ENCODE measurements at regions not wholly inside any gene's neighbourhood (a gene's known extent, or its start where the extent isn't known, plus 50 kb on each side); places are given as distances from the start of the nearest gene placed in this dataset.
"Not testable (repeated sequence)": the region's sequence is repeated elsewhere in the genome, so short reads cannot be mapped to it uniquely, and the experiment has no call there.

DNA sequence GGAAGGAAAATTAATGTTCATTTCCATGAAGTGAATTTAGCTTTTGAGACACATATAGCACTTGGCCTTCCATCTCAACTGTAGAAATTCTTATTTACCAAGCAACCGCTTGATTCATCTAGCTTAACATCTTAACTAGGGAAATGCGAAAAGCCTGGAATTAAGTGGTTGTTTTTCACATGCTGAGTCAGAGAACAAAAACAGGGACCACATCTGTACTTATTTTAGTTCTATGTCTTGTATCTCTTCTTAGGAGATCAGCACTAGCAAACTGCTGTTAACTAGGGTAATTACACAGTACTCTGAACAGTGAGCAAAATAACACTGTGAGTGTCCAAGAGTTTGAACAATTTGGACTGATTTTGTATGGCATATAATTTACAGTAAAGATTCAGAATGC is 590.9 kb upstream of the NRSN1 start:
- no peak for FAIRE-seq
- no peak for DNase-seq (ENCODE audit: low spot score)

DNA sequence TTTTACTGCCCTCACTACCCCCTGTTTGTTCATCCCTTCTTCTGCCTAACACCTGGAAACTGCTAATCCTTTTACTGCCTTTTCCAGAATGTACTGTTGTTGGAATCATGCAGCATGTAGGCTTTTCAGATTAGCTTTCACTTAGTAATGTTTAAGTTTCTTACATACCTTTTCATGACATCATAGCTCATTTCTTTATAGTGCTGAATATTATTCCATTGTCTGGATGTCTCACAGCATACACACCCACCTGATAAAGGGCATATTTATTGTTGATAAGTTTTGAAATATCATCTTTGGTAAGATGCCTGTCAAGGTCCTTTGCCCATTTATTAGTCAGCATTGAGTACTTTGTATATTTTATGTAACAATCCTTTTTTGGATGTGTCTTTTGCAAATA is 588.2 kb upstream of the NRSN1 start:
- no peak for DNase-seq (ENCODE audit: low spot score)
- no peak for FAIRE-seq

DNA sequence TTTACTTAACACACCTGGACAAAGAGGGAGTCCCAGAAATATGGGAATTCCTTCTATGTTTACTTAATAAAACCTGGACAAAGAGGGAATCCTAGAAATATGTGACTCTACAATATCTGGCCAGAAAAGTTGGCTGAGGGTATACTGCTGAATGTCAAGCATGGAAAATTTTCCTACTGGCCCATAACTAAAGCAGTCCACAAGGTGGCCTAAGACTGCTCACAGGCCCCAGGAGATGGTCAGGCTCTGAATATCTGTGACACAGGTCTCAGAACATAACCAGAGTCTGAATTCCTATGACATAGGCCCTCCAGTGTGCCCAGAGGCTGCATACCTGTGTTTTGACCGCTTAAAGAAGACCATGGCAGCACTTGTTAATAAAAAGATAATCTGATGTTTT is 578.2 kb upstream of the NRSN1 start:
- FAIRE-seq (no peak), DNase-seq (ENCODE audit: low spot score) (no peak)

DNA sequence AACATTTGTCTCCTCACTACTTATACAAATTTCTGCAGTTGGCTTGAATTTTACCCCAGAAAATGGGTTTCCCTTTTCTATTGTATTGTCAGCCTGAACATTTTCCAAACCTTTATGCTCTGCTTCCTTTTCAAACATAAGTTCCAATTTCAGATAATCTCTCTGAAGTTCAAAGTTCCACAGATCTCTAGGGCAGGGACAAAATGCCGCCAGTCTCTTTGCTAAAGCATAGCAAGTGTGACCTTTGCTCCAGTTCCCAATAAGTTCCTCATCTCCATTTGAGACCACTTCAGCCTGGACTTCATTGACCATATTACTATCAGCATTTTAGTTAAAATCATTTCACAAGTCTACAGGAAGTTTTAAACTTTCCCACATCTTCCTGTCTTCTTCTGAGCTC is 571.1 kb upstream of the NRSN1 start:
- not testable (repeated sequence) for DNase-seq (ENCODE audit: low spot score); FAIRE-seq

DNA sequence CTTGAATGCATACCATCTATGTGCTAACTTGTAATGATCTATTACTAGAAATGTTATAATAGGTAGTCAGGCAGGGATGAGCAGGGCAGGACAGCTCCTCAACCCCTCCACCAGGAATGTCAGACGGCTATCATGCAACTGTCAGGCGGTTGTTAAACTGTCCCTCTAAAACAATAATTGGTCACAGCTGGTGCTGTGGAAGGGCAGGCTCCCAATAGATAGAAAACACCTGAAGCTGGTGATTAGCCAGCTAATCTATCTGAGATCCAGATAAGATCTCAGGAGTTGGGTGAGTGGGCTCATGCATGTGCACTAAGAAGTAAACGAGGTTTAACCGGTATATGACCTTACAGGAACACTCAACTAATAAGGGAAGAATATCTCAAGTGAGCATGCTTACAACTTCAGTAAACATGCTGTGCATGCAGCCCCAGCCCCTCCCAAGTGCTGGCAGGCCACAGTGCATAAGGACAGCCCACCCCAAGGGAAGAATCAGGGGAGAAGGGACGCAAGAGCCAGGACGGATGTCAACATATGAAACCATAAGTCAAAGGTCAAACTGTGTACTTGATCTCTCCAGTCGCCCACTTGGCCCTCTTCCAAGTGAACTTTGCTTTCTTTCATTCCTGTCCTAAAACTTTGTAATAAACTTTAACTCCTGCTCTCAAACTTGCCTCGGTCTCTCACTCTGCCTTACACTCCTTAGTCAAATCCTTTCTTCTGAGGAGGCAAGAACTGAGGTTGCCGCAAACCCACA is 566.2 kb upstream of the NRSN1 start:
- DNase-seq (ENCODE audit: low spot score), result no peak
- FAIRE-seq, result no peak

DNA sequence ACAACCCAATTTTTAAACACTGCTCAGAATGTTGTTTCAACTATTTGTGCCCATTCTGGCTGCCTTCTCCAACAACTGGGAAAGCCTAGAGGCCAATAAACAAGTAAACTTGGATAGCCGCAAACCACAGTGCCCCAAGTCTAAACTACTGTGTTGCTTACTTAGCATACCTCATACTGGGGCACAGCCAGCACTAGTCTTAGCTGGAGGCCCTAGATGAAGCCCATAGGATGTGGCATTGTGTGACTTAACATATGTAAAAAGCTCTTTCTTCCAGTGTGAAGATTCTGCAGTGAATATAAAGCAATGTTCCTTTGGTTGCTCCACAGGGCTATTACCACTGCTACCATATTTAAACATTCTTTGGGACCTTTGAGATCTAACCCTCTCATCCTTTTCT is 564.3 kb upstream of the NRSN1 start:
- no peak for FAIRE-seq
- no peak for DNase-seq (ENCODE audit: low spot score)

DNA sequence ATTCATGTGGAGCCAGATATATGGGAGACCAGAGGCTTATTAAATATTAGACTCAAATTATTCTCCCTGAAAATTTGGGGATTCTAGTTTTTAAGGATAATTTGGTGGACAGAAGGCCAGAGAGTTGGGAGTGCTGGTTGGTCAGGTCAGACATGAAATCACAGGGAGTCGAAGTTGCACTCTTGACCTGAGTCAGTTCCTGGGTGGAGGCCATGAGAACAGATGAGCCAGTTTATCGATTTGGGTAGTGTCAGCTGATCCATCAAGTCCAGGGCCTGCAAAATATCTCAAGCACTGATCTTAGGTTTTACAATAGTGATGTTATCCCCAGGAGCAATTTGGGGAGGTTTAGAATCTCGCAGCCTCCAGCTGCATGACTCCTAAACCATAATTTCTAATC is 563.5 kb upstream of the NRSN1 start:
- DNase-seq (ENCODE audit: low spot score) (no peak), FAIRE-seq (no peak)

DNA sequence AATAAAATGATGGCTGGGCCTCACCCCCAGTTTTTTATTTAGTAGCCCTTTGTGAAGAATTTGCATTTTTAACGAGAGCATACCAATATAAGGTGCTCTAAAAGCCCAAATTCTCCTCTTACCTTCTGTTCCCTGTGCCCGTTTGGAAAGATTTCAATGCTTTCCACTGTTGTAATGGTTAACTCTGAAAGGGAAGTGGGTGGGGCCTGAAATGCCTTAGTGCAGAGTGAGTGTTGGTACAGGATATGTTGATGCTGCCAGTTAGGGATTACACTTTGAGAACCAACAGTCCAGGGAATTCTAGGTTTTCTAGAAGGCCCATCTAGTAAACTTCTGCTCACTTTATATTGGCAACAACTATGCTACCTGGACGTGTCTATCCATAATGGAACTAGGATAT is 562.7 kb upstream of the NRSN1 start:
- DNase-seq (ENCODE audit: low spot score), result no peak
- FAIRE-seq, result no peak

DNA sequence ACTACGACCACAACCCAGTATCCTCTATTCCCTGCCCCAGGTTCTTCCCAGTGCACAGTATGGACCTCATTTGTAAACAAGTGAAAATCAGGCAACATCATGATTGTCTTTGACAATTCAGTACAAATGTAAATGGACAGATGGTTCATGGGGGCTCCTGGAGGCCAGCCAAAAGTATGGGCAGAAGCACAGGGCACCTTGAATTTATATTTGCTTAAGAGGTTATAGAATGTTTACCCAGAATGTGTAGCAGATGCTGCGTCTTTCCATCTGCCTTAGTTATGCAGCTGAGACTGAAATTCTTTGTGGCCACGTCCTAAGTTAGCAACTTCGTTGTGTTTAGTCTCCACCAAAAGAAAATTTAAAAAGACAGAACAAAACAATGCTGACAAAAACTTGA is 559.6 kb upstream of the NRSN1 start:
- FAIRE-seq (no peak), DNase-seq (ENCODE audit: low spot score) (no peak)

DNA sequence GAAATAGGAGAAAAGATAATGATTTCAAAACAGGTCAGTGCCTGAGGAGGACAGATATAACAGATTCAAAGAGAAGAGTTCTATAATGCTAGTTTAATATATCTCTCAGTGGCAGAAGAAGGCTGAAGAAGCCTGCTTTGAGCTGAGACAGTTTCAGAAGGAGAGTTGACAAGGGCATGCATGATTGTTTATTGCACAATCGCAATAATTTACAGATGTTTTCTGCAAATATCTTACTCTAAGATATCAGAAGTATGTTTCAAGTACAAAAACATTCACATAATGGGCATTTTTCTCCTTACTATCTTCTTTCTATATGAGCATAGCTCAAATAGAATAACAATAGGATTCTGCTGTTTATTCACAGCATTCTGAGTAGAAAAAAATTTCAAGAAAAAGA is 557.7 kb upstream of the NRSN1 start:
- FAIRE-seq, result no peak
- no peak for DNase-seq (ENCODE audit: low spot score)

DNA sequence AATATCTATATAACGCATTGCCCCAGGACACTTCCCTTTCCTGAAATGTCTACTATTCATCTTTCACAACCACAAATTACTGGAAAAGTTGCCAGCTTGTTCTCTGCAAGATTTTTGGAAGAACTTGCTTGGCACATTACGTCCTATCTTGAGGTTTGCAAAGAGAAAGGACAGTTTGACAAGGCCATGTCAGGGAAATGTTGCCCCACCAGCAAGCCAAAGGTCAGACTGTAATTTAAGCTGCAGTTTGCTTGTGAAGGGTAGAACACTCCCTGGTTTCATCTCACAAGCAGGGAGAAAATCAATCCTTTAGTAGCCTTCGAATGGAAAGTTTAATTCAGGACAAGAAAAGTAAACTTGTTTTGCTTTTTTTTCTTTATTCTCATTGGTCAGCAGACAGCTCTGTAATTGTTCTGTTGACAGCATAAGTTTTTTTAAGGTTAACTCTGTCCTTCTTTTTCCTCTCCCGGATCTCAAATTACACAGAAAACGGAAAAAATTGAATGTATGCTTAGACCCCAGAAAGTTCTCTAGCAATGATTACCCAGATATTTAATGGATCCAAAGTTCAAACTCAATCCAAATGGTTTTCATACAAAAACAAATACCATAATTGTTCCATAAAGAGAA is 541.8 kb upstream of the NRSN1 start:
- DNase-seq (ENCODE audit: low spot score) (no peak), FAIRE-seq (no peak)

DNA sequence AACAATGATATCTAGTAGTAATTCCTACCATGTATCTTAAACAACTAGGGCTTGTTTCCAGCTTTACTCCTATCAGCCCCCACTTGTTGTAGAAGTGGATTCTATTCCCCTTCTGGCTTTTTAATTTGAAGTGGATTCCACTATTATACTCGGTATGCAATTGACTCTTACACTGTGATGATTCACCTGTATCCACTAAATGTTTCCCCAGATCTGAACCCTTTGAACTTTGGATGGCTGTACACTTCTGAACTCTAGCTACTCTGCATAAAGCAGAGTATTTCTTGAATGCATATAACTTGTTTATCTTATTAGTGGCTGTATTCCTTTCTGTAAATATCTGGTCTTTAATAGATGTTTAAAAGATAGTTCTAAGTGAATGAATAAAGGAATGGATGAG is 538.4 kb upstream of the NRSN1 start:
- FAIRE-seq (no peak), DNase-seq (ENCODE audit: low spot score) (no peak)

DNA sequence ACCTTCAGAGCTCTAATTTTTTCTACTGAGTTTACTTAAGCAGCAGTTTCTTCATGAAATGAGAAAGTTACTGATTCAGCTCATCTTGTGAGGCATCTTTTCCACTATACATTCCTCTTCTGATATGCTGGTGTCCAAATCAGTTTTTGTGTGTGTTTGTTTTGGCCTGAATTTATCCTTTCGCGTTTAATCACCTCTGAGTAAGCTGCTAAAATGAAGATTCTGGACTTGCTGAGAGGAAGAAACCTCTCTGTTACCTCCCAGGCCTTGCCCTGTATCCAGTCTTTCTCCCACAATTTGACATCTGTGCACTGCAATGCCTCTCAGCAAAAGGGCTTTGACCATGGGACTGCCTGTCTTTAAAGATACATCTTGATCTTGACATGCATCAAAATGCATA is 536.2 kb upstream of the NRSN1 start:
- DNase-seq (ENCODE audit: low spot score), result no peak
- no peak for FAIRE-seq

DNA sequence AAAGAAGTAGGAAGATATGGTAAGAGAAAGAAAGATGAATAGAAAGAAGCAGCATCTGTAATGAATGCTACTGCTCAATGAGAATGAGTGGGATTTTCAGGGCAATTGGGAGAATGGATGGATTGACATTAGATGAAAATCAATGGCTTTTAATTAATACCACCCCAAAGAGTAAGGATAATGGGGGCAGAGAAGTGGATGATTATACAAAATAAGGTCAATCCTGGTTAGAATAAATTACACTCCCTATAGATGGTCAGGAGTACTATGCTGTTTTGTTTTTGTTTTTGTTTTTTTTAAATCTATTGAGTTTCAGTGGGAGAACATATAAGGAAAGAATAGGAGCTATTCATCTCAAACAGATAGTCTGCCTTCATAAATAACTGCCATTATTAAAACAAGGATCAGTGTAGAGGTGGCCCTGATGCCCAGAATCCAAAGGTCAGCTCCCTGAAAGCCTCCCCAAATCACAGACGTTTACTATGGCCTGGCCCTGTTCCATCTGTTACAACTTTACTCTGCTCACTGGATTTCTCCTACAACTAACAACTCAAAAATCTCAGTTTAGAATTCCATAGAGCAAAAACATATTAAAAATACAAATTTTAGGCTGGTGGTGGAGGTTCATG is 535.4 kb upstream of the NRSN1 start:
- no peak for FAIRE-seq
- DNase-seq (ENCODE audit: low spot score), result no peak

DNA sequence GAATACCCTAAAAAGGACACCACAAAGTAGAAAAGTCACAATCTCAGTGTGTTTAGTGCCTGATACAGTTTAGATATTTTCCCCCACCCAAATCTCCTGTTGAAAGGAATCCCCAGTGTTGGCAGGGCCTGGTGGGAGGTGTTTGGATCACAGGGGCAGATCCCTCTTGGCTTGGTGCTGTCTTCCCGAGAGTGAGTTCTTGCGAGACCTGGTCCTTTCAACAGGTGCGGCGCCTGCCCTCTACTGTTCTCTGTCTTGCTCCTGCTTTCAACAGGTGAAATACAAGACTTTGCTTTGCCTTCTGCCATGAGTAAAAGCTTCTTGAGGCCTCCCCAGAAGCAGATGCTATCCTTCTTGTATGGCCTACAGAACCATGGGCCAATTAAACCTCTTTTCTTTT is 534.3 kb upstream of the NRSN1 start:
- DNase-seq (ENCODE audit: low spot score), result no peak
- FAIRE-seq, result no peak

DNA sequence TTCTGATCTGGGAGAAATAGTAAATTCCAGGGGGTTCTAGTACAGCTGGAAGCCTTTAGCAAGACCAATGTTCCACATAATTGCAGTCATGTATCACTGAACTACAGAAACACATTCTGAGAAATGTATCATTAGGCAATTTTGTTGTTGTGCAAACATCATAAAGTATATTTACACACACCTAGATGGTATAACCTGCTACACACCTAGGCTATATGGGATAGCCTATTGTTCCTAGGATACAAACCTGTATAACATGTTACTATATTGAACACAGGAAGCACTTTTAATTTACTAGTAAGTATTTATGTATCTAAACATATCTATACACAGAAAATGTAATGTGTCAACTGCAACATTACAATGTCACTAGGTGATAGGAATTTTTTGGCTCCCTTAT is 525.9 kb upstream of the NRSN1 start:
- FAIRE-seq (no peak), DNase-seq (ENCODE audit: low spot score) (no peak)

DNA sequence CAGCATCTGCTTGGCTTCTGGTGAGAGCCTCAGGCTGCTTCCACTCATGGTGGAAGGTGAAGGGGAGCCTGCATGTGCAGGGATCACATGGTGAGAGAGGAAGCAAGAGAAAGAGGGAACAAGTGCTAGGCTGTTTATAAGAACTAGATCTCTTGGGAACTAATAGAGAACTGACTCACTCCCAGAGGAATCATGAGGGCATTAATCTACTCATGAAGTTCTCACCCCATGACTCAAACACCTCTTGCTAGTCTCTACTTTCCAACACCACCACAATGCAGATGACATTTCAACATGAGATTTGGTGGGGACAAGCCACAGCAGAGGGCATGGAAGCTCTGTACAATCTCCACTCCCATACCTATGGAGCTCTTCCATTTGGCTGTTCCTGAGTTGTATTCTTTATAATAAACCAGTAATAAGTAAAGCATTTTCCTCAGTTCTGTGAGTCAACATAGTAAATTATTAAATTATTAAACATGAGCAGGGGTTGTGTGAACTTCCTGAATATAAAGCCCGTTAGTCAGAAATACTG is 524.1 kb upstream of the NRSN1 start:
- no peak for DNase-seq (ENCODE audit: low spot score)
- FAIRE-seq, result peak; percentile 16

DNA sequence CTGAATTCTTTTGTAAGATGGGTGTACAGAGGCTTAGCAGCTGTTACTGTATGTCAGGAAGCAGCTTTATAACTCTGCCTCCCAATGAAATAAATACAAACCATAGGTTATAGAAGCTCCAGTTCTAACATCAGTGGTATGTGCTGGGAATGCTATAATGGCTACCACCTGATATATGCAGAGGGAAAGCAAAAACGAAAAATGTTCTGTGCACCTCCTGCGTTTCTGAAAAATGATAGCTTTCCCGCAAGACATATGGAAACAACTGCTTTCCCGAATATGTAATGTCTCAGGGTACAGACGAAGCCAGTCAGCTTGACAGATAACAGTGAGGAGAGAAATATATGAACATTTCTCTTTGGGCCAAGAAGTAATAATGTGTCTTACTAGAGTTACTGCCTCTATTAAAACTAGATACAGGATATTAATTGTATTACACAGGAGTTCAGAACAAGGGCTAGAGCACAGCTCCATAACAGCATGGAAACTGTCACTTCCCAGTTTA is 517.0 kb upstream of the NRSN1 start:
- DNase-seq (ENCODE audit: low spot score) (no peak), FAIRE-seq (no peak)

DNA sequence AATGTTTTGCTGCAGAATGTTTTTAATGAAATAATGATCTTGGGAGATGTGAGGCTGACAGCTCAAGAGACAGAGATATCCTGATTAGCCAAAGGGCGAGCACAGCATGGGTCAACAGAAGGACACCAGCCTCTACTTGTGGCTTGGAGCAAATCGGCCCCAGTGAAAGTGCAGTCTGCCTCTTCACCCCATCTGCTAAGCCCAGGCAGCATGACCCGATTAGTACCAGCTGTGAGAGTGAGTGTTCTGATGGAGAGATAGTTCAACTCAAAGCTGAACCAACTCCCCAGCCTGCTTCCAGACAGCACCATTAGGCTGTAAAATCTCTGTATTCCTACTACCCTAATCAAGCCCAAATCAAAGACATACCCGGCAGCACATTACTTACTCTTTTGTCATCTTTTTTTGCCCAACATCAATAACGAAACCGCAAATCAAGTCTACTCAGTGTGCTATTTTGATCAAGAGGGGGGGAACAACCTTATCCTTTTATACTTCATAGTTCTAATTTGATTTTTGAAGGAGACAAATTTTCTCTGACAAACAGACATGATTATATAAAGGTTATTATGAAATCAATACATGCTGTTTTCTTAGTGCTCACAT is 514.1 kb upstream of the NRSN1 start:
- DNase-seq (ENCODE audit: low spot score) (no peak), FAIRE-seq (no peak)

DNA sequence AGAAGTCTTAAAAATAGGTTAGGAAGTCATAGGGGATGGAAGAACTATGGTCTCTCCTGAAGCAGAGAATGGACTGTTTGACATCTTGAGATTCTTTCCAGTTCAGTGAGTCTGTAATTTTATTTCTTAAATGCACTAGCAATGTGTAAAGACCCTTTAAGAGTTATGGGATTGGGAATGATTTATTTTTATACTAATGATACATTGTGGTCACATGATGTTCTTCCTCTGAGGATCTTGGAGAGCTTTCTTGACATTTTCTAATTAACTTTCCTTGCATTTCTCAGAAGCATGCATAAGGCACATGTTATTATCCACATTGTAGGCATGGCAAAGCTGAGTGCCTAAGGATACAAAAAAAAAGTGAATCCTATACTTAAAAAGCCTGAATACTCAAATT is 507.6 kb upstream of the NRSN1 start:
- FAIRE-seq, result no peak
- DNase-seq (ENCODE audit: low spot score), result no peak

DNA sequence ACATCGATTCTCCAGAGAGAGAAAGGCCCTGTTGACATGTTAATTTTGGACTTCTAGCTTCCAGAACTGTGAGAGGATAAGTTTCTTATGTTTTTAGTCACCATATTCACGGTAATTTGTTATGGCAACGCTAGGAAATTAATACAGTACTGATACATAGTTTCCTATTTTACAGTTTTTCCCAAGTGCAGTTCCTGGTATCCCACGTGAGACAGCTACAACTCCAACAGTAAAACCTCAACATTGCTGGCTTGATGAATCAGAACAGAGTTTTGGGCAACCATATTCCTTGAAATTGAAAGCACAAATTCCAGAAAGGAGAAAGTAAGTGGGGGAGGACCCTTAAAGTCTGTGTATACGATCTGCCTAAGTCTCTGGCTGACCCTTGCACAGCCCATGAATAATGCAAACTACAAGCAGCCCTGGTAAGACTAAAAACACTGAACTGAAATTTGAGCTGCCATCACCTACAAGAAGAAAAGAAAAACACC is 505.1 kb upstream of the NRSN1 start:
- DNase-seq (ENCODE audit: low spot score) (no peak), FAIRE-seq (no peak)
